SK-N-DZ (cell line): ENCODE measurements at regions not wholly inside any gene's neighbourhood (a gene's known extent, or its start where the extent isn't known, plus 50 kb on each side); places are given as distances from the start of the nearest gene placed in this dataset.

ENCODE experiments used
- DNase-seq: peaks from one replicate; pipeline ENCODE4 v3.0.0-alpha.2; 2015; ENCODE audit warnings: low spot score

- peak; percentile 74 for DNase-seq
Measured at GRCh38 chr6:30396833-30397479, 52.0 kb downstream of the RPP21 start.

GRCh38 chr6:30397697-30398096, 52.7 kb downstream of the RPP21 start:
- DNase-seq = no peak

- DNase-seq = no peak
Measured at GRCh38 chr6:30399390-30400058, 54.6 kb downstream of the RPP21 start.

- DNase-seq = no peak
Measured at GRCh38 chr6:30405934-30406333, 61.0 kb downstream of the RPP21 start.

GRCh38 chr6:30409184-30409583, 64.2 kb downstream of the RPP21 start:
- no peak for DNase-seq

- DNase-seq = peak; percentile 54
Measured at GRCh38 chr6:30411515-30412207, 66.7 kb downstream of the RPP21 start.

- no peak for DNase-seq
Measured at GRCh38 chr6:30418448-30418847, 70.9 kb upstream of the HLA-E start.

- no peak for DNase-seq
Measured at GRCh38 chr6:30424549-30424948, 64.8 kb upstream of the HLA-E start.
